GM21526 (cell line): ENCODE measurements at regions not wholly inside any gene's neighbourhood (a gene's known extent, or its start where the extent isn't known, plus 50 kb on each side); places are given as distances from the start of the nearest gene placed in this dataset.

ENCODE experiments used
- ATAC-seq: cut with Tn5 transposase; IDR thresholded peaks from one replicate; pipeline ENCODE4 v1.9.1; 2021; ENCODE audit warnings: moderate library complexity; ENCODE audit not compliant: unreplicated experiment, low FRiP score

DNA sequence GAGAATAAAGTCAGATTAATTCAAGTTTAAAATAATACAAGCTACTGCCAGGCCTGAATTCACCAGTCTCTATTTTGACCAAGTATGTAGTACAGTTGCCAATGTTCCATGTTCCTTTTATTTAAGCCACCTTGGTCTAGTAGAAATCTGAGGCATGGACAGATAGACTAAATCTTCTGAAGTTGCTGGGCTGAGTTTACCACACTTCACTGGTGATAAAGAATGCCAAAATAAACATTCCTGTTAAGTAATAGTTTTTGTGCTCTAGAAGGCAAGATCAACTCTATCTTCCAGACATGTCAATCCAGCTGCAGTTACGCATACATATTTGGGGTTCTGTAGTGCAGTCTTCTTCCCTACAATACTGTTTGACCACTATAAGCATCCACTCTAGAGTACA lies 83.9 kb upstream of the C11orf87 start:
- ATAC-seq = no peak

DNA sequence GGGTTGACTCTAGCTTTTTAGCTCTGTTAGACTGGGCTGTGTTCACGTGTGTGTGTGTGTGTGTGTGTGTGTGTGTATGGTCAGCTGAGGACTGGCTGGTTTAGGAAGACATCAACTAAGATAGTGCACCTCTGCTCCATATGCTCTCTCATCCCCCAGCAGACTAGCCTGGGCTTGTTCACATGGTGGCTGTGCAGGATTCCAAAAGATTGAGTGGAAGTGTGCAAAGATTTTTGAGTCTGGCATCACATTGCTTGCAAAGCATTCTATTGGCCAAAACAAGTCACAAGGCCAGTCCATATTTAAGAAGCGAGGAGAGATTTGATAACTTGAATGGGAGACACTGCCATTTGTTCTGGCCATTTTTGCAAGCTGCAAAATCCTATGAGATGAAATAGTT lies 79.7 kb upstream of the C11orf87 start:
- no peak for ATAC-seq

DNA sequence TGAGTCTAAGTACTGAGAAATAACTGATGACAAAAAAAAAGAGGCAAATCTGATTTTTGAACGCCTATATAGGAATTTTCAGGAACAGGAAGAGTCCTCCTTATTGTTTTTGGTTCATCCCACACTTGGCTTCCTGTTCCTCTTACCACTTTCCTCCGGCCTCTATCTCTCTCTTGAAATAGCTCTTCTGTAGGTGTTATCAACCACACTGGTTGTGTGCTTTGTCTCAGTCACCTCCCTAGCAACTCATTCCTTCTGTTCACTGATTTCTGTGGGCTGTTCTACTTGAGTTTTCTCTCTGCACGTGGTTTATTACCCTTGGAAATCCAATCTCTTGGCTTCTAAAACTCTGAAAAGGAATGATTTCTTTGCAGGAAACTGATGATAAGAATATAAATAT lies 78.7 kb upstream of the C11orf87 start:
- ATAC-seq = no peak

DNA sequence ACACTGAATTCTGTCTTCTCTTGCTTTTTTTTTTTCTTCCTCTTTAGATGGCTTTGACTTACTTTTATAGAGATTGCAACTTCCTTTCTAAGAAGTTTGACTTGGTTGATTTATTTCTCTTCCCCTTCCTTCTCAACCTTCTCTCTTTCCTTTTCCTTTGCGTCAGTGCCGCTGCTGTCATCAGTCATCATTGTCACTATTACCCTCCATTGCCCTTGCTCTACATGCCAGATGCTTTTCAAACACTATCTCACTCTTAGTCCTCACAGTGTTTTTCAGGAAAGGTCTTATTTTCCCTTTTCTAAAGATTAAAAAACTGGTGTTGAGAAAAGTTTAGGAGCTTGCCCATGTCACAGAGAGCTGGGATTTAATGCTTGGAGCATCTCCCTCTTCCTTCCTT lies 74.7 kb upstream of the C11orf87 start:
- ATAC-seq = no peak

DNA sequence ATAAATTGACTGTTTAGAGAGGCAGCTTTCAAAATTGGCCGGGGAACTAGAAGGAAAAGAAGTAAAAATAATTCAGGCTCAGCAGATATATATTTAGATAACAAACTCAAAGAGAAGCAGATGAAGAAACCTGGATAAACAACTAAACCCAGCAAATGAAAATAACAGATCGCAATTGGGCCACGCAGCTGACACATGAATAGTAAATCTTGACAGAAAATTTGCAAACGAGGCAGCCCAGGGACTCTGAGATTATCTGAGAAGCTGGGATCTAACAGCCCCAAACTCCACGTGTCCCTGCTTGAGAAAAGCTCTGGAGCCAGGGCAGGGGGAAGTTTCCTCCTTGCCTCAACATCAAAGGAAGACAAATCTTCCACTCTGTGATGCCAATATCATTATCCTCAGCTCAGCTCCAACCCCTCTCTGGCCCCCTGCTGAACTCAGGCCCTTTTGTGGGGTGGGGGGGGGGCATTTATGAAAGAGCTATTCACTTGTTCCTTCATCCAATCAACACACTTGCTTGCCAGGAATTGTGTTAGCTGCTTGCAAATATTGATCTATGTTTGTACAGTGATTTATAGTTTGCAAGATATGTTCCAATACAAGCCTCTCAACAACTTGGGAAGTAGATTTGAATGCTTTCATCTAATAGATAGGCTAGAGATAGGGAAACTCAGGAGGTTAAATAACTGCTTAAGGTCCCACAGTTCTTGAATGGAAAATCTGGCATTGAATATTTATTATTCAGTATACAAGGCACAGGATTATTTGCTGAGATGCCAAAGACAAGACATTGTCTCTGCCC lies 72.5 kb upstream of the C11orf87 start:
- ATAC-seq = no peak

DNA sequence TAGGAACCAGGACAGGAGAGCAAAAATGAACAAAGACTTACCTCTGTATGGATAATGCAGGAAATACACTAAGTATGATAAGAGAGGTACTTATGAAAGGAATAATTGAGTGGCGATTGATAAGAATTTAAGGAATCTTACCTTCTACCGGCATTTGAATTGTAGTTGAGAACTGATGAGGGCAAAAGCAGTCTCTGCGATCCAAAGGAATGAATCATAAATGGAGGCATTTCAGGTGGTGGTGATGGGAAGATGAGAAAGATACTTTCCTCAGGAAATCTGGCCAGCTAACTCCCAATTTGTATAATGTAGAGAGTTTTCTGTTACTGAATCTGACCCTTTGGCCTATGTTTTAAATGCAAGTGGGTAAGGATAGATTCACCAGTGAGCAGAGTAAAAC lies 71.9 kb upstream of the C11orf87 start:
- no peak for ATAC-seq

DNA sequence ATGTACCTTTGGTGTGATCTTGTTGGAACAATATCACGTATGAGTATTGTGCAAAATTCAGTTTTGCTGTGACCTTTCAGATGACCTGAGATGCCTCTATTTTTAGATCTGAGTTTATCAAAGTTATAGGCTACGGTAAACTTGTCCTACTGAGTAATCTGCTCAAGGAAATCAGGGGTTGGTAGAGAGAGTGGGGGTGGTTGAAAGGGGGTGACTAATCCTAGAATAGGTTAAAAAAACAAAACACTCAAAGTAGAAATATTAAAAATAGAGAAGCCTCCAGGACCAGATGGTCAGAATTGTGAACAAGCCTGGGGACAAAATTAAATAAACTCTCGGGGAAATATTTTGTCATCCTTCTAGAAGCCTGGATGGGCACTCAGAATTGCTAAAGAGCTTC lies 59.9 kb upstream of the C11orf87 start:
- ATAC-seq = no peak

DNA sequence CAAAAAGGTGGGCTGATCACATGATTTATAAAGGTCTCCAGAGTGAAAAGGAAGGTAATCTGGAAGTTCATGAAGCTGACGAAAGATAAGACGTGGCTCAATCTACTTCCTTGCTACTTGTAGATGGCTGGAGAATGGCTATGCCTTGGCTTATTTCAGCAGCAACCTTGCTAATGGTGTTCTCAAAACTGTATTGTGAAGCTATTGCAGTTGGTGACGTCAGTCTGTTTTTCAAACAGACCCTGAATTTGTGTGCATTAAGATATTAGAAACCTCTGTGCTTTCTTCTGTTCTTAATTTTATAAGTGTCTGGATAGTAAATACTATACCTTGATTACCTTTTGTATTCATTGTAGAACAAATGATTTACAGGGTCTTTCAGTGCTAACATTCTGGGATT lies 58.3 kb upstream of the C11orf87 start:
- ATAC-seq = no peak

DNA sequence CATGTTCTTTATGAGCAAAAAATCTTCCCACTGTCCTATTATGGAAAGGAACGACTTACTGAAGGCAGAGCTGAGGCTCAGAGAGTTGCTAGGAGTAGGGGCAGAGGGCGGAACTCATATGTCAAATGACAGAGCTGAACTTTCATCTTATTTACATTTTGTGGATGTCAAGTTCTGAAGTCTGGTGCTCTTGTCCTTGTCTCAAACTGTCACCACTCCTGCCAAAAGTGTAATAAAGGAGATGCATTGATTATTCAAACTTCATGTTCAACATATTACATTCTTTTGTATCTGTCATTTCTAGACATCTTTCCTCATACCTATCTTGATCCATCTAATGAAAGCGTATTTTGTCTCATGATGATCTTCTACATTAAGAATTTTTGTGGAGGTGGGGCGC lies 57.1 kb upstream of the C11orf87 start:
- no peak for ATAC-seq

DNA sequence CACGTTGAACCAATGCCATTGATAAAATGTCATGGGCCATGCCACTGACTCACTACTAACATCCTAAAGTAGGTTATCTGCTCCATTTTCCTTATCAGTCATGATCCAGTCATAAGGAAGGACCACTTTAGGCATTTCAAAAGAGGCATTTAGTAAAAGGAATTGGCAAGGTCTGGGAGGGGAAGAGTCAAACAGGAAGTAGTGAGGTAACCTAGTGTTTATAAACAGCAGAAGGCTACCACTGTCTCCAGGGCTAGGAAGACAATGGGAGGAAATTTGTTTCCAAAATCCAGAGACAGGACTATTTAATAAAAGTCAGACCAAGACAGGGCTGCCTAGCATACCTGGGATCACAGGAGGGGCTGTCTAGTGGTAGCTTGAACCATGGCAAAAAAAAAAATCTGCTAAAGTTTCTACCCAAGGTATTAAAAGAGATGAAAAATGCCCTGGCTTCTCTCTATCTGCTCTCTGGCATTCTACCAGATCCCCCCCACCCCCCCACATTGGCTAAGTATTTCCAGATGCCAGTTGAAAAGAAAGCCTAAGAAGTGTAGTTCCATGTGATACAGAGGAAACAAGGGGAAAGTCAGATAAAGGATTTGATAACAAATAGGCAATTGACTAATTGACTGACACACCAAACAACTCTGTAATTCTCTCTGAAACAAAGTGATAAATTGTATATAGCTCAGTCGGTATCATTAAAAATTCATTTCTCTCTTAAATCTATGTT lies 50.4 kb upstream of the C11orf87 start:
- no peak for ATAC-seq
